Liver (tissue), 3 donors: ENCODE measurements at regions not wholly inside any gene's neighbourhood (a gene's known extent, or its start where the extent isn't known, plus 50 kb on each side); places are given as distances from the start of the nearest gene placed in this dataset.

Experiments
- TAF1 ChIP-seq: conservative IDR thresholded peaks from 2 replicates; pipeline ENCODE4 v1.6.1; 2016; ENCODE audit warnings: antibody characterized with exemption, mild to moderate bottlenecking
- YY1 ChIP-seq: IDR thresholded peaks from 2 replicates; pipeline ENCODE4 v1.6.1; 2016; ENCODE audit warnings: antibody characterized with exemption, mild to moderate bottlenecking
- TF ChIP-seq, protein P1 (sequence below): fragments of 150-350 bp; IDR thresholded peaks from 2 replicates; pipeline ENCODE4 v1.5.1; 2017; ENCODE audit warnings: improper control_type of control experiment, low read depth, low read length; ENCODE audit not compliant: missing input control
- TF ChIP-seq, protein P2 (sequence below): IDR thresholded peaks from 2 replicates; pipeline ENCODE4 v1.6.1; 2016; ENCODE audit warnings: antibody characterized with exemption
- donor health status: healthy.
- donor health status: healthy.

DNA sequence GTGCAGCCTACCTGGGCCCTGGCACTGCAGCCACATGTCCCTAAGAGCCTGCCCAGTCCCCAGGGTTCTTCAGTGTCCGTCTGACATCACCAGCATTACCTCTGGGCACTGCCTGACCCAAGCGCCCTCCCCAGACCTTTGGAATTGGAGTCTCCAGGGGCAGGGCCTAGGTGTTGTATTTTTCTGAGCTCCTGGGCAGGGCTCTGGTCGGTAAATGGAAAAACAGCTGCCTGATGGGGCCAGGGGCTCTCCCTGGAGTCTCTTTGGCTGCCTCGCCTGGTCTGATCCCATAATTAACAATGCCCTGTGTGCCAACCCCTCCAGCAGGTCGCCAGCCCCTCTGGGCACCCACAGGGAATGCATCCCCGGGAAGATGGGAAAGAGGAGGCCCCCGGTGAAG, 710.2 kb downstream of the BRD1 start:
- TF ChIP-seq TAF1, result no peak
- TF ChIP-seq, protein P1, sequence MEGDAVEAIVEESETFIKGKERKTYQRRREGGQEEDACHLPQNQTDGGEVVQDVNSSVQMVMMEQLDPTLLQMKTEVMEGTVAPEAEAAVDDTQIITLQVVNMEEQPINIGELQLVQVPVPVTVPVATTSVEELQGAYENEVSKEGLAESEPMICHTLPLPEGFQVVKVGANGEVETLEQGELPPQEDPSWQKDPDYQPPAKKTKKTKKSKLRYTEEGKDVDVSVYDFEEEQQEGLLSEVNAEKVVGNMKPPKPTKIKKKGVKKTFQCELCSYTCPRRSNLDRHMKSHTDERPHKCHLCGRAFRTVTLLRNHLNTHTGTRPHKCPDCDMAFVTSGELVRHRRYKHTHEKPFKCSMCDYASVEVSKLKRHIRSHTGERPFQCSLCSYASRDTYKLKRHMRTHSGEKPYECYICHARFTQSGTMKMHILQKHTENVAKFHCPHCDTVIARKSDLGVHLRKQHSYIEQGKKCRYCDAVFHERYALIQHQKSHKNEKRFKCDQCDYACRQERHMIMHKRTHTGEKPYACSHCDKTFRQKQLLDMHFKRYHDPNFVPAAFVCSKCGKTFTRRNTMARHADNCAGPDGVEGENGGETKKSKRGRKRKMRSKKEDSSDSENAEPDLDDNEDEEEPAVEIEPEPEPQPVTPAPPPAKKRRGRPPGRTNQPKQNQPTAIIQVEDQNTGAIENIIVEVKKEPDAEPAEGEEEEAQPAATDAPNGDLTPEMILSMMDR, result no peak
- TF ChIP-seq, protein P2, sequence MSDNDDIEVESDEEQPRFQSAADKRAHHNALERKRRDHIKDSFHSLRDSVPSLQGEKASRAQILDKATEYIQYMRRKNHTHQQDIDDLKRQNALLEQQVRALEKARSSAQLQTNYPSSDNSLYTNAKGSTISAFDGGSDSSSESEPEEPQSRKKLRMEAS, result no peak
- no peak for TF ChIP-seq YY1
